ENCODE measurements at regions not wholly inside any gene's neighbourhood (a gene's known extent, or its start where the extent isn't known, plus 50 kb on each side); places are given as distances from the start of the nearest gene placed in this dataset.

GRCh38 chr7:94333810-94334209 lies 60.9 kb upstream of the COL1A2 start:
- no peak for TF ChIP-seq CTCF (IDR thresholded peaks at IDR 0.05; ENCODE audit: poor library complexity, severe bottlenecking)
- TF ChIP-seq EP300 (conservative IDR thresholded peaks at IDR 0.05; ENCODE audit: poor library complexity, severe bottlenecking): no peak
- no peak for TF ChIP-seq EZH2 (IDR thresholded peaks at IDR 0.05; ENCODE audit: borderline replicate concordance, insufficient read depth, low read length, poor library complexity, severe bottlenecking)
- TF ChIP-seq REST (IDR thresholded peaks at IDR 0.05; ENCODE audit: borderline replicate concordance): no peak
- TF ChIP-seq POLR2AphosphoS5 (IDR thresholded peaks at IDR 0.05): no peak
- no peak for TF ChIP-seq RAD21 (conservative IDR thresholded peaks at IDR 0.05)
- TF ChIP-seq TAF1 (IDR thresholded peaks at IDR 0.05; ENCODE audit: low read depth): no peak
- TF ChIP-seq SMC3 (conservative IDR thresholded peaks at IDR 0.05; ENCODE audit: poor library complexity): no peak
